HepG2 (cell line): ENCODE measurements at regions not wholly inside any gene's neighbourhood (a gene's known extent, or its start where the extent isn't known, plus 50 kb on each side); places are given as distances from the start of the nearest gene placed in this dataset.

ENCODE experiments used
- ATAC-seq: fragments of 200-7000 bp; cut with Tn5 transposase; 3 replicates; pipeline ENCODE4 v1.9.1; 2020; ENCODE audit warnings: mild to moderate bottlenecking, moderate library complexity
- BruUV-seq: library from RNA; stranded (reverse); fragments of 400-500 nt; replicated peaks from 2 replicates; lab custom pipeline; 2021; lab: Mats Ljungman, UMichigan
- CTCF ChIA-PET: fragments of 300-600 bp; formaldehyde crosslinking; extraction: SDS; loops from one replicate; lab custom pipeline; 2021; ENCODE audit warnings: low total read pairs, inconsistent platforms, low intra/inter-chr PET ratio; lab: Yijun Ruan, JAX
- POLR2A ChIA-PET: fragments of 350-600 bp; sonication (Branson Sonifier 250); formaldehyde crosslinking; loops from one replicate; lab custom pipeline; 2020; ENCODE audit warnings: antibody characterized with exemption, inconsistent platforms; lab: Yijun Ruan, JAX
- DNase-seq: peaks from one replicate; pipeline ENCODE4 v3.0.0-alpha.2; 2015; ENCODE audit warnings: low spot score
- FAIRE-seq: peaks from 3 replicates; lab custom pipeline; 2011; peaks lifted over from hg19 to GRCh38; lab: Jason Lieb, UNC
- H2AFZ ChIP-seq: one replicate; pipeline ENCODE4 v1.6.1; 2011; ENCODE audit warnings: low read length, inconsistent platforms
- H3K27ac ChIP-seq: fragments of 300-600 bp; 3 replicates; pipeline ENCODE4 v1.8.0; 2011; ENCODE audit warnings: mixed run types, mild to moderate bottlenecking, mixed read lengths, low read length, inconsistent platforms; ENCODE audit not compliant: insufficient read depth; ENCODE audit errors: extremely low read length
- H3K27me3 ChIP-seq, 2 experiments: fragments of 200-600 bp in 1 of 2; 2 replicates in 1 of 2; 3 replicates in 1 of 2; pipeline versions ENCODE4 v1.6.0 to v1.8.0; 2011; ENCODE audit warnings: low read length in 2 of 2, mild to moderate bottlenecking in 2 of 2, moderate library complexity in 2 of 2, inconsistent platforms in 1 of 2; ENCODE audit not compliant: insufficient read depth in 2 of 2, control insufficient read depth in 1 of 2
- H3K36me3 ChIP-seq, 2 experiments: fragments of 200-600 bp in 1 of 2; replicated peaks in 1 of 2; 2 replicates in 1 of 2; 3 replicates in 1 of 2; pipeline versions ENCODE4 v1.5.1 to v1.8.0; 2011; ENCODE audit warnings: low read length in 2 of 2, inconsistent platforms in 1 of 2; ENCODE audit not compliant: insufficient read depth in 2 of 2, control insufficient read depth in 1 of 2
- H3K4me1 ChIP-seq: 2 replicates; pipeline ENCODE4 v1.5.1; 2012; ENCODE audit warnings: low read length, inconsistent platforms; ENCODE audit not compliant: insufficient read depth
- H3K4me2 ChIP-seq: 2 replicates; pipeline ENCODE4 v1.6.0; 2011; ENCODE audit warnings: low read depth, low read length, inconsistent platforms
- H3K4me3 ChIP-seq, 3 experiments: fragments of 200-600 bp in 1 of 3; sonication (generic), shearing (Covaris generic) in 1 of 3; replicated peaks in 1 of 3; 2 replicates each; pipeline ENCODE4 v1.5.1; 2011 to 2016; ENCODE audit warnings: low read length in 3 of 3, inconsistent platforms in 2 of 3, low read depth in 2 of 3, mild to moderate bottlenecking in 2 of 3, control low read depth in 1 of 3, mixed read lengths in 1 of 3; ENCODE audit not compliant: insufficient read depth in 1 of 3
- H3K79me2 ChIP-seq: one replicate; pipeline ENCODE4 v1.6.1; 2011; ENCODE audit warnings: low read length, inconsistent platforms; ENCODE audit not compliant: insufficient read depth
- H3K9ac ChIP-seq: 2 replicates; pipeline ENCODE4 v1.6.0; 2011; ENCODE audit warnings: mild to moderate bottlenecking, low read depth, low read length, inconsistent platforms; ENCODE audit not compliant: insufficient read depth
- H3K9me3 ChIP-seq: 2 replicates; pipeline ENCODE4 v1.5.1; 2012; ENCODE audit warnings: mild to moderate bottlenecking, low read length
- H4K20me1 ChIP-seq: 2 replicates; pipeline ENCODE4 v1.6.0; 2011; ENCODE audit warnings: inconsistent platforms, mild to moderate bottlenecking, low read length, moderate library complexity; ENCODE audit not compliant: insufficient read depth
- EED ChIP-seq: sonication (generic); formaldehyde crosslinking; IDR thresholded peaks from 2 replicates; pipeline ENCODE4 v1.5.0; 2020; ENCODE audit warnings: mild to moderate bottlenecking, missing genetic modification reagents
- FOXA3 ChIP-seq: IDR thresholded peaks from 2 replicates; pipeline ENCODE4 v1.6.1; 2016; ENCODE audit warnings: missing genetic modification reagents, missing compliant biosample characterization
- HDAC1 ChIP-seq: sonication (generic); formaldehyde crosslinking; IDR thresholded peaks from 2 replicates; pipeline ENCODE4 v1.5.1; 2020; ENCODE audit warnings: mild to moderate bottlenecking, missing genetic modification reagents
- HNRNPK ChIP-seq: fragments of 200-400 bp; formaldehyde crosslinking; IDR thresholded peaks from 2 replicates; pipeline ENCODE4 v1.6.1; 2018; ENCODE audit warnings: low read length, low read depth, moderate library complexity, mild to moderate bottlenecking; ENCODE audit not compliant: poor library complexity, severe bottlenecking
- MAF1 ChIP-seq: sonication (generic); formaldehyde crosslinking; IDR thresholded peaks from 2 replicates; pipeline ENCODE4 v1.5.0; 2020; ENCODE audit warnings: missing genetic modification reagents, borderline replicate concordance
- PCBP1 ChIP-seq: fragments of 200-400 bp; formaldehyde crosslinking; IDR thresholded peaks from 2 replicates; pipeline ENCODE4 v1.6.1; 2017; ENCODE audit warnings: mild to moderate bottlenecking, low read depth, low read length, borderline replicate concordance
- PCBP2 ChIP-seq: fragments of 200-400 bp; formaldehyde crosslinking; optimal IDR thresholded peaks from 2 replicates; pipeline ENCODE3; 2018; ENCODE audit warnings: low read length, low read depth; ENCODE audit not compliant: poor library complexity, severe bottlenecking
- RCOR2 ChIP-seq: IDR thresholded peaks from 2 replicates; pipeline ENCODE4 v1.6.1; 2016; ENCODE audit warnings: missing biosample characterization, missing genetic modification reagents
- in situ Hi-C: cut with HindIII; loops from 2 replicates; pipeline ENCODE4 v1.10.0; 2017; ENCODE audit warnings: low pct_unique_long_range_greater_than_20kb; ENCODE audit not compliant: extremely low pct_ligation_motif_present
- intact Hi-C: fragments of 100-400 bp; cut with micrococcal nuclease; formaldehyde crosslinking; loops from one replicate; pipeline ENCODE4 v1.10.0; 2022; ENCODE audit not compliant: unreplicated experiment
- TF ChIP-seq, protein P1 (sequence below): sonication (generic); formaldehyde crosslinking; IDR thresholded peaks from 2 replicates; pipeline ENCODE4 v1.8.0; 2022; ENCODE audit warnings: mild to moderate bottlenecking, missing genetic modification reagents
- TF ChIP-seq, protein P2 (sequence below): sonication (generic); formaldehyde crosslinking; IDR thresholded peaks from 2 replicates; pipeline ENCODE4; 2020; ENCODE audit warnings: missing genetic modification reagents, mild to moderate bottlenecking, borderline replicate concordance

DNA sequence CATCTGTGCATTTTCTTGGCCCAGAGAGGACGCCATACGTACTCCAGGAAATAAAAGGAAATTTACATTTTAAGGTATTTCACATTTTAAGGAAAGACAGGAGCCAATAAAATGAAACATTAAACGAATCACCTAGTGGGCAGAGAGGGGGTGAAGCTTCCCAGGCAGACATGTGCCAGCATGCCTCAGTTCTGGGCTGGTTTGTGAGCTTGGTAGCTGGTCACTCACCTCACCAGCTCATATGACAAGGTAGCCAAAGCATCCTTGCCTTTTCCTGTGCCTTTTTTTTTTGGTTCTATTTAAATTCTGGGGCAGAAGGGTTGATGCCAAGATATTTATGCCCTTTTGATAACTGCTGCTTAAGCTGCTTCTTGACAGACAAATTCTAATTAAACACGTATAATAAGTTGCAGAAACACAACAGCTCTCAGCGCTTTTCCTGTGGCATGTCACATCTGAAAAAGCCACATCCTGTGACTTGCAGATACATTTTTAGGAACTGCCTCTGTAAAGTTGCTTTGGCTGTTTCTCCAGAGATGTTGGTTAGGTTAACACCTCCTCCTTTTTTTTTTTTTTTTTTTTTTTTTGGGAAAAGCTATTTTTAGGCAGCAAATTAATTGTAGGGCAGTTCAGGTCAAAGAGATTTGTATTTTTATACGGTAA is 218.6 kb downstream of the PDCD6IP start (continued):
- TF ChIP-seq, protein P1, sequence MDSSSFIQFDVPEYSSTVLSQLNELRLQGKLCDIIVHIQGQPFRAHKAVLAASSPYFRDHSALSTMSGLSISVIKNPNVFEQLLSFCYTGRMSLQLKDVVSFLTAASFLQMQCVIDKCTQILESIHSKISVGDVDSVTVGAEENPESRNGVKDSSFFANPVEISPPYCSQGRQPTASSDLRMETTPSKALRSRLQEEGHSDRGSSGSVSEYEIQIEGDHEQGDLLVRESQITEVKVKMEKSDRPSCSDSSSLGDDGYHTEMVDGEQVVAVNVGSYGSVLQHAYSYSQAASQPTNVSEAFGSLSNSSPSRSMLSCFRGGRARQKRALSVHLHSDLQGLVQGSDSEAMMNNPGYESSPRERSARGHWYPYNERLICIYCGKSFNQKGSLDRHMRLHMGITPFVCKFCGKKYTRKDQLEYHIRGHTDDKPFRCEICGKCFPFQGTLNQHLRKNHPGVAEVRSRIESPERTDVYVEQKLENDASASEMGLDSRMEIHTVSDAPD (CRISPR knock-in tag): no peak
- no peak for TF ChIP-seq EED (CRISPR knock-in tag)

DNA sequence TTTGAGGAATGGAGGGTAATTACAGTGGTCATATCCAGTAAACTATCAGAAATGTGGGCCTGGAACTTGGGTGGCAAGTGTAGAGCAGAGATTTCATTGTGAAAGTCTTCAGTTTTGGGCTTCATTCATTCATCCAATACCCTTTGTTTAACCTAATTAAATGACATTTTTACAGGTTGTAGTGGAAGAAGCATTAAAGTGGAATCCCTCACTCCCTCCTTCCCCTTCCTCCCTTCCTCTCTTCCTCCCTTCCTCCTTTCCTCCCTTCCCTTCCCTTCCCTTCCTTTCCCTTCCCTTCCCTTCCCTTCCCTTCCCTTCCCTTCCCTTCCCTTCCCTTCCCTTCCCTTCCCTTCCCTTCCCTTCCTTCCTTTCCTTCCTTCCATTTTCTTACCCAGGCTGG is 219.3 kb downstream of the PDCD6IP start:
- DNase-seq: no peak
- Histone ChIP-seq H3K9me3 (no peaks in the 10 kb centered on the region), H4K20me1 (no peaks in the 10 kb centered on the region), H3K4me1 (peaks cover 23% of the 10 kb centered on the region), H2AFZ (no peak overlapping the region), H3K27me3 (no peaks in the 10 kb centered on the region), H3K4me3 (no peak overlapping the region), H3K36me3 (no peaks in the 10 kb centered on the region), H3K79me2 (no peaks in the 10 kb centered on the region), H3K27ac (no peak overlapping the region), H3K9ac (no peak overlapping the region), H3K4me2 (no peak overlapping the region)
- no peak for FAIRE-seq
- intact Hi-C loops: no loop called here
- POLR2A ChIA-PET: no interaction called here
- in situ Hi-C loops: loop anchor here (5.0 kb wide), 1 partner anchor 135 kb away; no protein-coding TSS in a partner anchor
- TF ChIP-seq MAF1 (CRISPR knock-in tag) (no peak), HDAC1 (CRISPR knock-in tag) (no peak), HNRNPK (peak; percentile 92), PCBP2 (peak; percentile 38), PCBP1 (peak; percentile 72; the same call in 1 of the 2 replicates), RCOR2 (CRISPR knock-in tag) (no peak), FOXA3 (CRISPR knock-in tag) (no peak)
- TF ChIP-seq, protein P2, sequence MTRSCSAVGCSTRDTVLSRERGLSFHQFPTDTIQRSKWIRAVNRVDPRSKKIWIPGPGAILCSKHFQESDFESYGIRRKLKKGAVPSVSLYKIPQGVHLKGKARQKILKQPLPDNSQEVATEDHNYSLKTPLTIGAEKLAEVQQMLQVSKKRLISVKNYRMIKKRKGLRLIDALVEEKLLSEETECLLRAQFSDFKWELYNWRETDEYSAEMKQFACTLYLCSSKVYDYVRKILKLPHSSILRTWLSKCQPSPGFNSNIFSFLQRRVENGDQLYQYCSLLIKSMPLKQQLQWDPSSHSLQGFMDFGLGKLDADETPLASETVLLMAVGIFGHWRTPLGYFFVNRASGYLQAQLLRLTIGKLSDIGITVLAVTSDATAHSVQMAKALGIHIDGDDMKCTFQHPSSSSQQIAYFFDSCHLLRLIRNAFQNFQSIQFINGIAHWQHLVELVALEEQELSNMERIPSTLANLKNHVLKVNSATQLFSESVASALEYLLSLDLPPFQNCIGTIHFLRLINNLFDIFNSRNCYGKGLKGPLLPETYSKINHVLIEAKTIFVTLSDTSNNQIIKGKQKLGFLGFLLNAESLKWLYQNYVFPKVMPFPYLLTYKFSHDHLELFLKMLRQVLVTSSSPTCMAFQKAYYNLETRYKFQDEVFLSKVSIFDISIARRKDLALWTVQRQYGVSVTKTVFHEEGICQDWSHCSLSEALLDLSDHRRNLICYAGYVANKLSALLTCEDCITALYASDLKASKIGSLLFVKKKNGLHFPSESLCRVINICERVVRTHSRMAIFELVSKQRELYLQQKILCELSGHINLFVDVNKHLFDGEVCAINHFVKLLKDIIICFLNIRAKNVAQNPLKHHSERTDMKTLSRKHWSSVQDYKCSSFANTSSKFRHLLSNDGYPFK (CRISPR knock-in tag): no peak
- ATAC-seq: no peak
- CTCF ChIA-PET: no interaction called here
- no TSS peak for BruUV-seq
